HCT116 (cell line): ENCODE measurements at regions not wholly inside any gene's neighbourhood (a gene's known extent, or its start where the extent isn't known, plus 50 kb on each side); places are given as distances from the start of the nearest gene placed in this dataset.
A peak's percentile ranks its signal among the peaks of the same experiment; 100 is the strongest.

Experiments used
- ATAC-seq: fragments of 200-7000 bp; cut with Tn5 transposase; 2 replicates; pipeline ENCODE4 v1.9.1; 2020; ENCODE audit warnings: mild to moderate bottlenecking, moderate library complexity
- BruUV-seq: library from RNA; stranded (reverse); fragments of 400-500 nt; replicated peaks from 2 replicates; lab custom pipeline; 2021; lab: Mats Ljungman, UMichigan
- CTCF ChIA-PET: fragments of 300-600 bp; sonication (Branson Sonifier 250); formaldehyde crosslinking; loops from one replicate; lab custom pipeline; 2021; ENCODE audit warnings: antibody characterized with exemption; lab: Charles Lee
- POLR2A ChIA-PET: fragments of 300-600, 350-600 bp; sonication (Branson Sonifier 250); formaldehyde crosslinking; loops from one replicate; lab custom pipeline; 2021; ENCODE audit warnings: antibody characterized with exemption; lab: Charles Lee
- RAD21 ChIA-PET, 2 experiments: fragments of 300-600 bp; sonication (Branson Sonifier 250); formaldehyde crosslinking; loops; one replicate each; lab custom pipeline; 2023; ENCODE audit warnings: low total read pairs in 2 of 2; ENCODE audit not compliant: uncharacterized antibody in 2 of 2, unreplicated experiment in 2 of 2, low non-redundant PET in 1 of 2; lab: Charles Lee
- DNase-seq: peaks from one replicate; pipeline ENCODE4 v3.0.0-alpha.2; 2010; ENCODE audit warnings: low read depth, low spot score
- H2AFZ ChIP-seq: fragments of 200-600 bp; shearing (Covaris generic), sonication (generic); 2 replicates; pipeline ENCODE4 v1.6.1; 2017; ENCODE audit warnings: low read depth, mixed run types, mixed read lengths, antibody characterized with exemption, low read length; ENCODE audit not compliant: poor library complexity, severe bottlenecking
- H3K27ac ChIP-seq: 2 replicates; pipeline ENCODE4 v1.5.1; 2012; ENCODE audit warnings: low read depth, low read length
- H3K27me3 ChIP-seq: fragments of 200-600 bp; sonication (generic); 2 replicates; pipeline ENCODE4 v1.6.1; 2016; ENCODE audit warnings: mixed run types, low read length, mixed read lengths; ENCODE audit not compliant: insufficient read depth
- H3K36me3 ChIP-seq, 2 experiments: fragments of 200-500 bp in 1 of 2; fragments of 200-600 bp in 1 of 2; sonication (Bioruptor generic) in 1 of 2; sonication (generic) in 1 of 2; 2 replicates each; pipeline versions ENCODE4 v1.5.1 to v1.6.1; 2014 to 2016; ENCODE audit warnings: low read length in 2 of 2, inconsistent platforms in 1 of 2, mixed read lengths in 1 of 2, mixed run types in 1 of 2; ENCODE audit not compliant: insufficient read depth in 2 of 2, control insufficient read depth in 1 of 2
- H3K4me1 ChIP-seq, 2 experiments: fragments of 200-600 bp in 1 of 2; sonication (generic) in 1 of 2; 2 replicates each; pipeline versions ENCODE4 v1.5.1 to v1.6.1; 2012 to 2017; ENCODE audit warnings: low read length in 2 of 2, inconsistent platforms in 1 of 2, mild to moderate bottlenecking in 1 of 2, mixed read lengths in 1 of 2, mixed run types in 1 of 2, moderate library complexity in 1 of 2; ENCODE audit not compliant: insufficient read depth in 2 of 2, control insufficient read depth in 1 of 2
- H3K4me2 ChIP-seq: fragments of 200-600 bp; sonication (generic); 2 replicates; pipeline ENCODE4 v1.6.1; 2017; ENCODE audit warnings: mixed run types, low read length, mixed read lengths
- H3K4me3 ChIP-seq, 2 experiments: fragments of 200-600 bp in 1 of 2; sonication (generic) in 1 of 2; replicated peaks in 1 of 2; 2 replicates each; pipeline ENCODE4 v1.5.1; 2011 to 2016; ENCODE audit warnings: low read length in 2 of 2, control low read depth in 1 of 2, low read depth in 1 of 2, mild to moderate bottlenecking in 1 of 2, mixed read lengths in 1 of 2, mixed run types in 1 of 2
- H3K79me2 ChIP-seq: fragments of 200-600 bp; sonication (generic); 2 replicates; pipeline ENCODE4 v1.6.1; 2017; ENCODE audit warnings: mild to moderate bottlenecking, mixed run types, low read length, moderate library complexity, mixed read lengths; ENCODE audit not compliant: insufficient read depth
- H3K9ac ChIP-seq: fragments of 200-600 bp; sonication (generic); 2 replicates; pipeline ENCODE4 v1.6.1; 2016; ENCODE audit warnings: low read length, mixed read lengths
- H3K9me2 ChIP-seq: fragments of 200-600 bp; sonication (generic), shearing (Covaris generic); 2 replicates; pipeline ENCODE4 v1.6.1; 2017; ENCODE audit warnings: mixed run types, mild to moderate bottlenecking, moderate library complexity; ENCODE audit not compliant: insufficient read depth
- H3K9me3 ChIP-seq, 2 experiments: fragments of 200-500 bp in 1 of 2; fragments of 200-600 bp in 1 of 2; sonication (Bioruptor generic) in 1 of 2; sonication (generic) in 1 of 2; 2 replicates each; pipeline ENCODE4 v1.6.1; 2014 to 2017; ENCODE audit warnings: low read length in 2 of 2, mixed read lengths in 2 of 2, inconsistent platforms in 1 of 2, low read depth in 1 of 2, mild to moderate bottlenecking in 1 of 2, mixed run types in 1 of 2, moderate library complexity in 1 of 2; ENCODE audit not compliant: control insufficient read depth in 1 of 2, insufficient read depth in 1 of 2
- H4K20me1 ChIP-seq: fragments of 200-600 bp; sonication (generic), shearing (Covaris generic); 2 replicates; pipeline ENCODE4 v1.6.1; 2017; ENCODE audit warnings: mixed run types, mild to moderate bottlenecking, moderate library complexity; ENCODE audit not compliant: insufficient read depth
- EZH2phosphoT487 ChIP-seq: fragments of 200-600 bp; IDR thresholded peaks from 2 replicates; pipeline ENCODE4 v1.6.1; 2018; ENCODE audit warnings: antibody characterized with exemption, borderline replicate concordance
- JUND ChIP-seq: IDR thresholded peaks from 2 replicates; pipeline ENCODE4 v1.6.1; 2012
- SIN3A ChIP-seq: IDR thresholded peaks from 2 replicates; pipeline ENCODE4 v1.6.1; 2012; ENCODE audit warnings: low read depth
- TCF7L2 ChIP-seq: IDR thresholded peaks from 2 replicates; pipeline ENCODE4 v1.7.0; 2011; ENCODE audit warnings: borderline replicate concordance, inconsistent platforms; ENCODE audit not compliant: insufficient read depth, insufficient read length; ENCODE audit errors: extremely low read depth
- YY1 ChIP-seq: IDR thresholded peaks from 2 replicates; pipeline ENCODE4 v1.6.1; 2011; ENCODE audit warnings: low read length, low read depth, moderate library complexity, mild to moderate bottlenecking; ENCODE audit not compliant: insufficient replicate concordance; ENCODE audit errors: extremely low read depth
- ZFX ChIP-seq: fragments of 450-650 bp; IDR thresholded peaks from 2 replicates; pipeline ENCODE4 v1.6.1; 2017
- ZNF274 ChIP-seq: fragments of 200-500 bp; sonication (Bioruptor generic); IDR thresholded peaks from 2 replicates; pipeline ENCODE4 v1.6.1; 2014; ENCODE audit warnings: mild to moderate bottlenecking, low read depth, low read length, inconsistent platforms
- intact Hi-C: fragments of 100-400 bp; cut with micrococcal nuclease; formaldehyde crosslinking; loops from 2 replicates; pipeline ENCODE4 v1.10.0; 2022
- TF ChIP-seq, protein P1 (sequence below): IDR thresholded peaks from 2 replicates; pipeline ENCODE4 v1.6.1; 2011; ENCODE audit warnings: mild to moderate bottlenecking, low read length, moderate library complexity; ENCODE audit not compliant: insufficient replicate concordance; ENCODE audit errors: extremely low read depth
- TF ChIP-seq, protein P2 (sequence below): IDR thresholded peaks from 2 replicates; pipeline ENCODE4 v1.6.1; 2012
- TF ChIP-seq, protein P3 (sequence below): IDR thresholded peaks from 2 replicates; pipeline ENCODE4 v1.6.1; 2012
- TF ChIP-seq, protein P4 (sequence below): IDR thresholded peaks from 2 replicates; pipeline ENCODE4 v1.6.1; 2012; ENCODE audit warnings: low read depth

DNA sequence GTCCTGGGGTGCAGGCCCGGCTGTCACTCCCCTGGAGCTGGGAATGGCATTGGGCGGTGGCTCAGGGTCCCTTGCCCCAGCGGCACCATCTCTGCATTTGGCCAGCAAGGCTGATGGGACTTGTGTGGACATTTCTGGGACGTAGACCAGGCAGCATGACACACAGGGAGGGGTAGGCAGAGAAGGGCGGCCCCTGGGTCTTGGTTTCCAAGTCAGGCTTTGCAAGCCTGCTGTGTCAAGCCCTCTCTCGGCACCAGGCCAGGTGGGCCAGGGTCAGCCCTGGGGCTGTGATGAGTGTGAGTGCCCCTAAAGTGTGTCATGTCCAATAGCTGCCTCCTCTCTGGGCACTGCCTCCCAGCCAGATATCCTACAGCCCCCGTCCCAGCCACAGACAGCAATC is 335.2 kb downstream of the SEC14L1 start:
- no peaks in the 10 kb centered on the region for H3K9me3 ChIP-seq
- no peak for DNase-seq
- H2AFZ ChIP-seq, result no peak overlapping the region
- CTCF ChIA-PET, result no interaction called here
- BruUV-seq, result no TSS peak
- H3K27me3 ChIP-seq, result no peaks in the 10 kb centered on the region
- RAD21 ChIA-PET, result no interaction called here
- H3K9ac ChIP-seq, result no peak overlapping the region
- H3K36me3 ChIP-seq, result no peaks in the 10 kb centered on the region
- ATAC-seq, result no peak
- intact Hi-C loops, result loop anchor here (5.0 kb wide), 1 partner anchor 389 kb away; no protein-coding TSS in a partner anchor
- H3K9me2 ChIP-seq, result no peaks in the 10 kb centered on the region
- H3K4me1 ChIP-seq, result peaks cover 44 to 76% of the 10 kb centered on the region in 2 experiments
- H4K20me1 ChIP-seq, result no peaks in the 10 kb centered on the region; the same call in 1 of the 2 replicates
- TF ChIP-seq, protein P1, sequence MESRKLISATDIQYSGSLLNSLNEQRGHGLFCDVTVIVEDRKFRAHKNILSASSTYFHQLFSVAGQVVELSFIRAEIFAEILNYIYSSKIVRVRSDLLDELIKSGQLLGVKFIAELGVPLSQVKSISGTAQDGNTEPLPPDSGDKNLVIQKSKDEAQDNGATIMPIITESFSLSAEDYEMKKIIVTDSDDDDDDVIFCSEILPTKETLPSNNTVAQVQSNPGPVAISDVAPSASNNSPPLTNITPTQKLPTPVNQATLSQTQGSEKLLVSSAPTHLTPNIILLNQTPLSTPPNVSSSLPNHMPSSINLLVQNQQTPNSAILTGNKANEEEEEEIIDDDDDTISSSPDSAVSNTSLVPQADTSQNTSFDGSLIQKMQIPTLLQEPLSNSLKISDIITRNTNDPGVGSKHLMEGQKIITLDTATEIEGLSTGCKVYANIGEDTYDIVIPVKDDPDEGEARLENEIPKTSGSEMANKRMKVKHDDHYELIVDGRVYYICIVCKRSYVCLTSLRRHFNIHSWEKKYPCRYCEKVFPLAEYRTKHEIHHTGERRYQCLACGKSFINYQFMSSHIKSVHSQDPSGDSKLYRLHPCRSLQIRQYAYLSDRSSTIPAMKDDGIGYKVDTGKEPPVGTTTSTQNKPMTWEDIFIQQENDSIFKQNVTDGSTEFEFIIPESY, result no peak
- no peak for TF ChIP-seq ZNF274
- no peak for TF ChIP-seq ZFX
- TF ChIP-seq, protein P2, sequence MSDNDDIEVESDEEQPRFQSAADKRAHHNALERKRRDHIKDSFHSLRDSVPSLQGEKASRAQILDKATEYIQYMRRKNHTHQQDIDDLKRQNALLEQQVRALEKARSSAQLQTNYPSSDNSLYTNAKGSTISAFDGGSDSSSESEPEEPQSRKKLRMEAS, result no peak
- TF ChIP-seq, protein P3, sequence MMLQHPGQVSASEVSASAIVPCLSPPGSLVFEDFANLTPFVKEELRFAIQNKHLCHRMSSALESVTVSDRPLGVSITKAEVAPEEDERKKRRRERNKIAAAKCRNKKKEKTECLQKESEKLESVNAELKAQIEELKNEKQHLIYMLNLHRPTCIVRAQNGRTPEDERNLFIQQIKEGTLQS, result no peak
- TF ChIP-seq, all 23 proteins: peak for 0
- POLR2A ChIA-PET, result no interaction called here
- H3K4me3 ChIP-seq, result no peak overlapping the region
- 0 out of 2 replicates have a peak overlapping the region, but pooled peaks have one; percentile 6 for H3K27ac ChIP-seq
- no peak overlapping the region for H3K4me2 ChIP-seq
- peaks cover 90% of the 10 kb centered on the region for H3K79me2 ChIP-seq

DNA sequence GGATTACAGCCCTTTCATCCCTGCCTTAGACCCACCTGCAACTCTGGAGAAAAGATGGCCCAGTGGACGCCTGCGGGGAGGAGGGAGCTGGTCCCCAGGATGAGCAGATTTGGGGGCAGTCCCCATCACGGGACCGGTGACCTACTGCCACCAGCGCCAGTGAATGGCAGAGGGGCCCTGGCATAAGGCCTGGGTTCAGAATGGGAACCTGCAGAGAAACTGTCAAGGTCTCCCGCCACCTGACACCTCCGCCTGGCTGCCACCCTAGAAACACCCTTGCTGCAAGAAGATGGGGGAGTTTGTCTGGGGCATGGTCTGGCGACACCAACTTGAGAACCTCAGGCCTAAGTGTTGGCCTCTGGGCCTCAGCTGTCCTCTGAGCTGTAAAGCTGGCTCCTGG is 335.7 kb downstream of the SEC14L1 start:
- H3K4me3 ChIP-seq, result no peak overlapping the region
- H2AFZ ChIP-seq, result no peak overlapping the region
- no peak overlapping the region for H3K27ac ChIP-seq
- H3K4me2 ChIP-seq, result no peak overlapping the region
- DNase-seq (no peak), ATAC-seq (no peak)
- ChIA-PET CTCF (no interaction called here), POLR2A (no interaction called here), RAD21 (no interaction called here)
- no peak overlapping the region for H3K9ac ChIP-seq
- no TSS peak for BruUV-seq
- H3K9me3 ChIP-seq, result no peaks in the 10 kb centered on the region
- intact Hi-C loops, result loop anchor here (5.0 kb wide), 1 partner anchor 389 kb away; no protein-coding TSS in a partner anchor
- no peaks in the 10 kb centered on the region for H3K36me3 ChIP-seq
- no peaks in the 10 kb centered on the region; the same call in 1 of the 2 replicates for H4K20me1 ChIP-seq
- H3K79me2 ChIP-seq, result peaks cover 85% of the 10 kb centered on the region
- no peaks in the 10 kb centered on the region for H3K9me2 ChIP-seq
- no peaks in the 10 kb centered on the region for H3K27me3 ChIP-seq
- H3K4me1 ChIP-seq, result peaks cover 39 to 71% of the 10 kb centered on the region in 2 experiments
- TF ChIP-seq SIN3A (no peak), JUND (no peak), TCF7L2 (no peak), YY1 (no peak), EZH2phosphoT487 (no peak)
- TF ChIP-seq, protein P4, sequence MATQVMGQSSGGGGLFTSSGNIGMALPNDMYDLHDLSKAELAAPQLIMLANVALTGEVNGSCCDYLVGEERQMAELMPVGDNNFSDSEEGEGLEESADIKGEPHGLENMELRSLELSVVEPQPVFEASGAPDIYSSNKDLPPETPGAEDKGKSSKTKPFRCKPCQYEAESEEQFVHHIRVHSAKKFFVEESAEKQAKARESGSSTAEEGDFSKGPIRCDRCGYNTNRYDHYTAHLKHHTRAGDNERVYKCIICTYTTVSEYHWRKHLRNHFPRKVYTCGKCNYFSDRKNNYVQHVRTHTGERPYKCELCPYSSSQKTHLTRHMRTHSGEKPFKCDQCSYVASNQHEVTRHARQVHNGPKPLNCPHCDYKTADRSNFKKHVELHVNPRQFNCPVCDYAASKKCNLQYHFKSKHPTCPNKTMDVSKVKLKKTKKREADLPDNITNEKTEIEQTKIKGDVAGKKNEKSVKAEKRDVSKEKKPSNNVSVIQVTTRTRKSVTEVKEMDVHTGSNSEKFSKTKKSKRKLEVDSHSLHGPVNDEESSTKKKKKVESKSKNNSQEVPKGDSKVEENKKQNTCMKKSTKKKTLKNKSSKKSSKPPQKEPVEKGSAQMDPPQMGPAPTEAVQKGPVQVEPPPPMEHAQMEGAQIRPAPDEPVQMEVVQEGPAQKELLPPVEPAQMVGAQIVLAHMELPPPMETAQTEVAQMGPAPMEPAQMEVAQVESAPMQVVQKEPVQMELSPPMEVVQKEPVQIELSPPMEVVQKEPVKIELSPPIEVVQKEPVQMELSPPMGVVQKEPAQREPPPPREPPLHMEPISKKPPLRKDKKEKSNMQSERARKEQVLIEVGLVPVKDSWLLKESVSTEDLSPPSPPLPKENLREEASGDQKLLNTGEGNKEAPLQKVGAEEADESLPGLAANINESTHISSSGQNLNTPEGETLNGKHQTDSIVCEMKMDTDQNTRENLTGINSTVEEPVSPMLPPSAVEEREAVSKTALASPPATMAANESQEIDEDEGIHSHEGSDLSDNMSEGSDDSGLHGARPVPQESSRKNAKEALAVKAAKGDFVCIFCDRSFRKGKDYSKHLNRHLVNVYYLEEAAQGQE, result no peak
